Bronchial epithelial cell (primary cell): ENCODE measurements at regions not wholly inside any gene's neighbourhood (a gene's known extent, or its start where the extent isn't known, plus 50 kb on each side); places are given as distances from the start of the nearest gene placed in this dataset.

Experiments
- DNase-seq: peaks from one replicate; pipeline ENCODE4 v3.0.0-alpha.2; 2010; ENCODE audit warnings: low read depth
- FAIRE-seq: peaks from 2 replicates; lab custom pipeline; 2011; peaks lifted over from hg19 to GRCh38; lab: Jason Lieb, UNC
- H3K27me3 ChIP-seq: 2 replicates; pipeline ENCODE4 v1.5.1; 2011; ENCODE audit warnings: low read length; ENCODE audit not compliant: control insufficient read depth, insufficient read depth
- H3K36me3 ChIP-seq: 2 replicates; pipeline ENCODE4 v1.5.1; 2011; ENCODE audit warnings: low read length; ENCODE audit not compliant: control insufficient read depth, insufficient read depth
- H3K4me3 ChIP-seq: 2 replicates; pipeline ENCODE4 v1.5.1; 2011; ENCODE audit warnings: mild to moderate bottlenecking, low read depth, low read length, control low read depth
- CTCF ChIP-seq: IDR thresholded peaks from 2 replicates; pipeline ENCODE4 v1.5.1; 2011; ENCODE audit warnings: mild to moderate bottlenecking, moderate library complexity, low read length, control low read depth, inconsistent platforms; ENCODE audit not compliant: insufficient read depth, severe bottlenecking

- TF ChIP-seq CTCF, result no peak
- FAIRE-seq (no peak), DNase-seq (no peak)
- Histone ChIP-seq H3K4me3 (no peak overlapping the region), H3K27me3 (no peaks in the 10 kb centered on the region), H3K36me3 (no peaks in the 10 kb centered on the region)
These were observed 52.2 kb upstream of the ABCA1 start for GRCh38 chr9:104980039-104980654.

DNA sequence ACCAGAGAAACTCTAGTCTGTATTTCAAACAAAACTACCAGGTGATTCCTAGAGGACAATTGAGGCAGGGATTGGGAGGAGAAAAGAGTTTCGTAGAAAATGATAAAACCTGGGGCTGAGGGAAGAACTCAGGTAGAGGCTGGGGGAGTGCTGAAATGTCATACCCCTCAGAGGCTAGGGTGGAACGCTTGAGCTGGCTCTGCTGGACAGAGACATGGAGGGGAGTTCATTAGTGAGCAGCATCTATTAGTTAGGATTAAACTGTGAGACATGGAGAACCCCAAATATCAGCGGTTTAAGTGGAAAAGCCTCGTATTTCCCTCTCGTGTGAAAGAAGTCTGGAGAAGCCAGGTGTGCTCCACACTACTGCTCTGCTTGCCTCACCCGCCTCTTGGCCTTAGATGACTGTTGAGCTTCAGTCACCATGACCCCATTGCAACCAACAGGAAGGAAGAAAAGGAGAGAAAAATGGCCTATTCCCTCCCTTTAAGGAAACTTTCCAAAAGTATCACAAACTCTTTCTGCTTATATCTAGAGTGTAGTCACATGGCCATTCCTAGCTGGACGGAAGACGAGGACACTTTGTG is 53.7 kb upstream of the ABCA1 start:
- DNase-seq, result no peak
- no peaks in the 10 kb centered on the region for H3K36me3 ChIP-seq
- no peak for FAIRE-seq
- no peaks in the 10 kb centered on the region for H3K27me3 ChIP-seq
- H3K4me3 ChIP-seq, result no peak overlapping the region
- TF ChIP-seq CTCF, result no peak

- no peak for TF ChIP-seq CTCF
- Histone ChIP-seq H3K36me3 (no peaks in the 10 kb centered on the region), H3K4me3 (no peak overlapping the region), H3K27me3 (no peaks in the 10 kb centered on the region)
- no peak for FAIRE-seq
- no peak for DNase-seq
These were observed 54.6 kb upstream of the ABCA1 start for GRCh38 chr9:104982543-104982942.

GRCh38 chr9:104983491-104983890 is 55.5 kb upstream of the ABCA1 start:
- DNase-seq (no peak), FAIRE-seq (no peak)
- Histone ChIP-seq H3K4me3 (no peak overlapping the region), H3K27me3 (no peaks in the 10 kb centered on the region), H3K36me3 (no peaks in the 10 kb centered on the region)
- no peak for TF ChIP-seq CTCF

DNA sequence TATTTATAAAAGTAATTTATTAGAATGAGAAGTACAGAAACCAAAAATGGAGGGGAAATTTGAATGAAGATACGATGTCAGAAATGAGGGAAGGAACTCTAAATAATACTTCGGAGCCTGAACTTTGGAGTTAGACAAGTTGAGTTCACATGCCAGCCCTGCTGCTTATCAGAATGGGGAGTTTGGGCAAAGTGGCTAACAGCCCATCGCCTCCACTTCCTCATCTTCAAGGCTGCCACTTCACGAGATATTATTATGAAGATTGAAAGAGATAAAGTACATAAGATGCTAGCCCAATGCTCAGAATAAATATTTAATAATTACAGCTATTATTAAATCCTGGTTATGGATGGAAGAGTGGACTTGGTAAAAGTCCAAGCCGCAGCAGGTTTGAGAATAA is 56.2 kb upstream of the ABCA1 start:
- no peaks in the 10 kb centered on the region for H3K36me3 ChIP-seq
- TF ChIP-seq CTCF, result no peak
- H3K27me3 ChIP-seq, result no peaks in the 10 kb centered on the region
- no peak overlapping the region for H3K4me3 ChIP-seq
- DNase-seq (no peak), FAIRE-seq (no peak)

DNA sequence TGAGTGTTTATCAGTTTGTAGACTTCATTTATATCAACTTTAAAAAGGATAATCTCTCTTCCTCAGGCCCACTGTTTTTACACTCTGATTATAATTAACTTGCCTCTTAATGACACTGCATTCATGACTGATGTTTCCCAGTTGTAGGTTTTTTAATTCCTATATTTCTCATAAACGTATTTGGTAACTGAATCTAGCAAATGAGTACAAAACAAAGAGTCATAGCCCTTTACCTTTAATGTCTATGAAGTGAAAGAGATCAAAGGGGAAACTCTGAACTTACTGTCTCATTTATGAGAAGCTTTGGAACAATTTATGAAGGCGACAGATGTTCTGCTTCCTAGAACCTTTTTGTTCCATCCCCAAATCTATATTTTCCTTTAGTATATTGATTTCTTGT is 56.6 kb upstream of the ABCA1 start:
- DNase-seq (no peak), FAIRE-seq (no peak)
- Histone ChIP-seq H3K4me3 (no peak overlapping the region), H3K27me3 (no peaks in the 10 kb centered on the region), H3K36me3 (no peaks in the 10 kb centered on the region)
- no peak for TF ChIP-seq CTCF
